ENCODE measurements at regions not wholly inside any gene's neighbourhood (a gene's known extent, or its start where the extent isn't known, plus 50 kb on each side); places are given as distances from the start of the nearest gene placed in this dataset.

DNA sequence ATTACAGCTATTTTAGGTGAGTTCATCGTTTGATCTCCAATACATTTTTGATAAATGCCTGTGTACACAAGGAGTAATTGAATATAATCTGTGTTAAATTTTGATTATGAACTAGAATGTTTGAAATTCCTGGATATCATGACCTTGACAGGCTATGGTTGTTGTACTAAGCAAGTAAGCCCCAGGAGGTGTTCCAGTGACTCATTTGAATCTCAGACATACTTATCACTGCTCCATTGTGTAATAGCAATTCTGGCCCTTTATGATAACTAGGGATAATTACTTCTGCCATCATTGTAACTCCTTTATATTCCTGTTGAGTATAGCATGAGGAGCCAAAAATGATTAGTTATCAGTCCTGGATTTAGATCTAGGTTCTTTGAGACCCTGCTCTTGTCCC is 1424.6 kb upstream of the ADGRB3 start:
- TF ChIP-seq, protein P1, sequence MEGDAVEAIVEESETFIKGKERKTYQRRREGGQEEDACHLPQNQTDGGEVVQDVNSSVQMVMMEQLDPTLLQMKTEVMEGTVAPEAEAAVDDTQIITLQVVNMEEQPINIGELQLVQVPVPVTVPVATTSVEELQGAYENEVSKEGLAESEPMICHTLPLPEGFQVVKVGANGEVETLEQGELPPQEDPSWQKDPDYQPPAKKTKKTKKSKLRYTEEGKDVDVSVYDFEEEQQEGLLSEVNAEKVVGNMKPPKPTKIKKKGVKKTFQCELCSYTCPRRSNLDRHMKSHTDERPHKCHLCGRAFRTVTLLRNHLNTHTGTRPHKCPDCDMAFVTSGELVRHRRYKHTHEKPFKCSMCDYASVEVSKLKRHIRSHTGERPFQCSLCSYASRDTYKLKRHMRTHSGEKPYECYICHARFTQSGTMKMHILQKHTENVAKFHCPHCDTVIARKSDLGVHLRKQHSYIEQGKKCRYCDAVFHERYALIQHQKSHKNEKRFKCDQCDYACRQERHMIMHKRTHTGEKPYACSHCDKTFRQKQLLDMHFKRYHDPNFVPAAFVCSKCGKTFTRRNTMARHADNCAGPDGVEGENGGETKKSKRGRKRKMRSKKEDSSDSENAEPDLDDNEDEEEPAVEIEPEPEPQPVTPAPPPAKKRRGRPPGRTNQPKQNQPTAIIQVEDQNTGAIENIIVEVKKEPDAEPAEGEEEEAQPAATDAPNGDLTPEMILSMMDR (IDR thresholded peaks at IDR 0.05; ENCODE audit: low read length, missing control alignments), result no peak
- peak; percentile 53 for DNase-seq (ENCODE audit: low read depth)

GRCh38 chr6:67201563-67201962 is 1433.5 kb upstream of the ADGRB3 start:
- H3K4me3 ChIP-seq (replicated peaks; ENCODE audit: low read depth, low read length), result no peak overlapping the region
- no peak for DNase-seq (ENCODE audit: low read depth)
- TF ChIP-seq, protein P1 (IDR thresholded peaks at IDR 0.05; ENCODE audit: low read length, missing control alignments), result no peak

More for the DNA sequence above, 1424.6 kb upstream of the ADGRB3 start:
- H3K4me3 ChIP-seq (replicated peaks; ENCODE audit: low read depth, low read length), result no peak overlapping the region

GRCh38 chr6:67200626-67201403 is 1434.3 kb upstream of the ADGRB3 start:
- TF ChIP-seq, protein P1 (IDR thresholded peaks at IDR 0.05; ENCODE audit: low read length, missing control alignments), result no peak
- H3K4me3 ChIP-seq (replicated peaks; ENCODE audit: low read depth, low read length), result no peak overlapping the region
- DNase-seq (ENCODE audit: low read depth), result no peak

- no peak for DNase-seq (ENCODE audit: low read depth)
- TF ChIP-seq, protein P1 (IDR thresholded peaks at IDR 0.05; ENCODE audit: low read length, missing control alignments), result no peak
- H3K4me3 ChIP-seq (replicated peaks; ENCODE audit: low read depth, low read length), result no peak overlapping the region
Measured at GRCh38 chr6:67199425-67199824, 1435.7 kb upstream of the ADGRB3 start.

DNA sequence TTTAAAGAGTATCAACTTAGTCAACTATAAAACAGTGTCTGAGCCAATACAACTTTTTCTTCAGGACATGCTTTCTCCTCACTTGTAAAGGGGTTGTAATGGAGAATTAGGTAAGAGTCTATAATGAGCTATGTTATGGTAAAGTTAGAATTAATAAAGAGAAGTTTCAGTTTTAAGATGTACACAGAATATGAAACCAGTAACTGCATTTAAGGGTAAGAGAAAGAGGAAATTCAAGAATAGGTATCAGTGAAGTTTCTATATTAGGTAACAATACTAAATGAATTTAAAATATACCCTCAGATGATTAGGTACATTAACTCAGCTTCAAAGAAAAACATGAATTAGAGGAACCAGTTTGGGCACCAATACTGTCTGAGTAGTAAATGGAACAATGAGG is 1444.3 kb upstream of the ADGRB3 start:
- TF ChIP-seq, protein P1 (IDR thresholded peaks at IDR 0.05; ENCODE audit: low read length, missing control alignments), result no peak

GRCh38 chr6:67184405-67184804 is 1450.7 kb upstream of the ADGRB3 start:
- H3K4me3 ChIP-seq (replicated peaks; ENCODE audit: low read depth, low read length), result no peak overlapping the region
- DNase-seq (ENCODE audit: low read depth), result no peak
- TF ChIP-seq, protein P1 (IDR thresholded peaks at IDR 0.05; ENCODE audit: low read length, missing control alignments), result no peak

More for the DNA sequence above, 1444.3 kb upstream of the ADGRB3 start:
- no peak for DNase-seq (ENCODE audit: low read depth)
- H3K4me3 ChIP-seq (replicated peaks; ENCODE audit: low read depth, low read length), result no peak overlapping the region

- no peak overlapping the region for H3K4me3 ChIP-seq (replicated peaks; ENCODE audit: low read depth, low read length)
- TF ChIP-seq, protein P1 (IDR thresholded peaks at IDR 0.05; ENCODE audit: low read length, missing control alignments), result no peak
- DNase-seq (ENCODE audit: low read depth), result no peak
Measured at GRCh38 chr6:67175101-67175500, 1460.0 kb upstream of the ADGRB3 start.

All from fibroblast of pulmonary artery (primary cell).